Loucy (cell line): ENCODE measurements at regions not wholly inside any gene's neighbourhood (a gene's known extent, or its start where the extent isn't known, plus 50 kb on each side); places are given as distances from the start of the nearest gene placed in this dataset.

Experiments
- H2AFZ ChIP-seq: fragments of 200-600 bp; sonication (generic); 2 replicates; pipeline ENCODE4 v1.6.0; 2016; ENCODE audit warnings: antibody characterized with exemption, mild to moderate bottlenecking, low read length, moderate library complexity
- H3F3A ChIP-seq: fragments of 200-600 bp; 2 replicates; pipeline ENCODE4 v1.6.0; 2016; ENCODE audit warnings: antibody characterized with exemption, low read depth, mild to moderate bottlenecking
- H3K27me3 ChIP-seq: fragments of 200-600 bp; sonication (generic); 2 replicates; pipeline ENCODE4 v1.6.1; 2014; ENCODE audit warnings: low read length, mild to moderate bottlenecking; ENCODE audit not compliant: insufficient read depth, poor library complexity, severe bottlenecking
- H3K36me3 ChIP-seq: fragments of 200-600 bp; sonication (generic); 2 replicates; pipeline ENCODE4 v1.6.1; 2016; ENCODE audit warnings: low read length; ENCODE audit not compliant: insufficient read depth
- H3K4me1 ChIP-seq: fragments of 200-600 bp; sonication (generic); 2 replicates; pipeline ENCODE4 v1.5.1; 2014; ENCODE audit warnings: low read length, mild to moderate bottlenecking; ENCODE audit not compliant: insufficient read depth, poor library complexity, severe bottlenecking
- H3K4me2 ChIP-seq: fragments of 200-600 bp; sonication (generic); 2 replicates; pipeline ENCODE4 v1.6.0; 2014; ENCODE audit warnings: antibody characterized with exemption, low read length, low read depth, mild to moderate bottlenecking; ENCODE audit not compliant: poor library complexity, severe bottlenecking
- H3K4me3 ChIP-seq: fragments of 200-600 bp; sonication (generic); 2 replicates; pipeline ENCODE4 v1.5.1; 2014; ENCODE audit warnings: low read length, mild to moderate bottlenecking, mixed read lengths; ENCODE audit not compliant: poor library complexity, severe bottlenecking
- H3K79me2 ChIP-seq: fragments of 200-600 bp; sonication (generic); 2 replicates; pipeline ENCODE4 v1.6.1; 2014; ENCODE audit warnings: low read length; ENCODE audit not compliant: insufficient read depth
- H3K9ac ChIP-seq: fragments of 200-600 bp; sonication (generic); 2 replicates; pipeline ENCODE4 v1.6.0; 2014; ENCODE audit warnings: mild to moderate bottlenecking, low read depth, low read length, moderate library complexity; ENCODE audit not compliant: poor library complexity, severe bottlenecking
- H3K9me2 ChIP-seq: fragments of 200-600 bp; sonication (generic); replicated peaks from 2 replicates; pipeline ENCODE4 v1.6.1; 2016; ENCODE audit warnings: low read depth, low read length, mixed read lengths
- H3K9me3 ChIP-seq: fragments of 200-600 bp; sonication (generic); 2 replicates; pipeline ENCODE4 v1.6.1; 2014; ENCODE audit warnings: mild to moderate bottlenecking, antibody characterized with exemption, low read length, low read depth; ENCODE audit not compliant: insufficient read depth
- H4K20me1 ChIP-seq: fragments of 200-600 bp; sonication (generic); 2 replicates; pipeline ENCODE4 v1.6.0; 2014; ENCODE audit warnings: antibody characterized with exemption, low read length, mild to moderate bottlenecking; ENCODE audit not compliant: insufficient read depth, poor library complexity, severe bottlenecking
- CTCF ChIP-seq: fragments of 200-600 bp; sonication (generic); conservative IDR thresholded peaks from 2 replicates; pipeline ENCODE4 v1.5.1; 2014; ENCODE audit warnings: mild to moderate bottlenecking, antibody characterized with exemption, low read length
- EZH2phosphoT487 ChIP-seq: fragments of 200-600 bp; IDR thresholded peaks from 2 replicates; pipeline ENCODE4 v1.6.1; 2018; ENCODE audit warnings: antibody characterized with exemption, mild to moderate bottlenecking, moderate library complexity, borderline replicate concordance

GRCh38 chr11:112518371-112518770, 257.7 kb upstream of the PLET1 start:
- H3K9me3 ChIP-seq: no peaks in the 10 kb centered on the region
- H3K4me3 ChIP-seq: no peak overlapping the region
- no peaks in the 10 kb centered on the region for H3K27me3 ChIP-seq
- no peaks in the 10 kb centered on the region for H3K4me1 ChIP-seq
- no peak overlapping the region for H3K4me2 ChIP-seq
- H3F3A ChIP-seq: no peaks in the 10 kb centered on the region
- H2AFZ ChIP-seq: no peak overlapping the region
- H3K79me2 ChIP-seq: no peaks in the 10 kb centered on the region
- H4K20me1 ChIP-seq: no peaks in the 10 kb centered on the region
- no peak overlapping the region for H3K9ac ChIP-seq
- TF ChIP-seq EZH2phosphoT487: no peak
- no peak for TF ChIP-seq CTCF
- no peaks in the 10 kb centered on the region for H3K36me3 ChIP-seq
- H3K9me2 ChIP-seq: no peaks in the 10 kb centered on the region

GRCh38 chr11:112519751-112520150, 259.1 kb upstream of the PLET1 start:
- Histone ChIP-seq H3K4me3 (no peak overlapping the region), H3K4me1 (no peaks in the 10 kb centered on the region), H3K9ac (no peak overlapping the region), H3K9me3 (no peaks in the 10 kb centered on the region), H3K36me3 (no peaks in the 10 kb centered on the region), H3K27me3 (no peaks in the 10 kb centered on the region), H3K9me2 (no peaks in the 10 kb centered on the region), H3F3A (no peaks in the 10 kb centered on the region), H3K4me2 (no peak overlapping the region), H3K79me2 (no peaks in the 10 kb centered on the region), H4K20me1 (no peaks in the 10 kb centered on the region), H2AFZ (no peak overlapping the region)
- TF ChIP-seq CTCF: no peak
- no peak for TF ChIP-seq EZH2phosphoT487

- Histone ChIP-seq H3K79me2 (no peaks in the 10 kb centered on the region), H3K9ac (no peak overlapping the region), H3K4me3 (no peak overlapping the region), H3K4me2 (no peak overlapping the region), H3K9me3 (no peaks in the 10 kb centered on the region), H3K9me2 (no peaks in the 10 kb centered on the region), H3K27me3 (no peaks in the 10 kb centered on the region), H2AFZ (no peak overlapping the region), H3K36me3 (no peaks in the 10 kb centered on the region), H3F3A (no peaks in the 10 kb centered on the region), H4K20me1 (no peaks in the 10 kb centered on the region), H3K4me1 (no peaks in the 10 kb centered on the region)
- TF ChIP-seq EZH2phosphoT487 (no peak), CTCF (no peak)
These were observed 259.7 kb upstream of the PLET1 start for GRCh38 chr11:112520354-112520753.
